NCI-H2029 (cell line): ENCODE measurements at regions not wholly inside any gene's neighbourhood (a gene's known extent, or its start where the extent isn't known, plus 50 kb on each side); places are given as distances from the start of the nearest gene placed in this dataset.

Source experiments
- DNase-seq: peaks from one replicate; lab custom pipeline; 2025; lab: John Stamatoyannopoulos, UW

GRCh38 chr18:51933903-51934302 is 406.1 kb upstream of the DCC start:
- DNase-seq = no peak

GRCh38 chr18:51936115-51936514 is 403.9 kb upstream of the DCC start:
- no peak for DNase-seq

- DNase-seq = no peak
These were observed 398.0 kb upstream of the DCC start for GRCh38 chr18:51941999-51942398.

GRCh38 chr18:51943281-51943680 is 396.7 kb upstream of the DCC start:
- no peak for DNase-seq

- no peak for DNase-seq
These were observed 393.1 kb upstream of the DCC start for GRCh38 chr18:51946946-51947345.

- no peak for DNase-seq
These were observed 387.2 kb upstream of the DCC start for GRCh38 chr18:51952844-51953243.

GRCh38 chr18:51953521-51953920 is 386.5 kb upstream of the DCC start:
- no peak for DNase-seq

GRCh38 chr18:51955136-51955535 is 384.9 kb upstream of the DCC start:
- DNase-seq = no peak

GRCh38 chr18:51957001-51957400 is 383.0 kb upstream of the DCC start:
- DNase-seq = no peak

GRCh38 chr18:51980101-51980500 is 359.9 kb upstream of the DCC start:
- DNase-seq = no peak

- DNase-seq = no peak
These were observed 351.7 kb upstream of the DCC start for GRCh38 chr18:51988277-51988676.

- no peak for DNase-seq
These were observed 342.9 kb upstream of the DCC start for GRCh38 chr18:51997129-51997528.

GRCh38 chr18:51998066-51998465 is 341.9 kb upstream of the DCC start:
- no peak for DNase-seq

GRCh38 chr18:51998711-51999110 is 341.3 kb upstream of the DCC start:
- no peak for DNase-seq

- DNase-seq = no peak
These were observed 340.6 kb upstream of the DCC start for GRCh38 chr18:51999351-51999750.

GRCh38 chr18:52000435-52000834 is 339.6 kb upstream of the DCC start:
- DNase-seq = no peak

GRCh38 chr18:52001106-52001505 is 338.9 kb upstream of the DCC start:
- no peak for DNase-seq

GRCh38 chr18:52002600-52002999 is 337.4 kb upstream of the DCC start:
- DNase-seq = no peak

GRCh38 chr18:52007105-52007504 is 332.9 kb upstream of the DCC start:
- no peak for DNase-seq

- DNase-seq = no peak
These were observed 331.7 kb upstream of the DCC start for GRCh38 chr18:52008330-52008729.

GRCh38 chr18:52008736-52009135 is 331.3 kb upstream of the DCC start:
- no peak for DNase-seq

GRCh38 chr18:52009958-52010357 is 330.0 kb upstream of the DCC start:
- no peak for DNase-seq

- no peak for DNase-seq
These were observed 293.9 kb upstream of the DCC start for GRCh38 chr18:52045946-52046675.

GRCh38 chr18:52046842-52047241 is 293.2 kb upstream of the DCC start:
- no peak for DNase-seq
